Stimulated activated CD4-positive, alpha-beta T cell treated with anti-CD3 and anti-CD28 coated beads, Interleukin-1b, Interleukin-23, amount 100 ng/mL, for 4 hours (primary cell): ENCODE measurements at regions not wholly inside any gene's neighbourhood (a gene's known extent, or its start where the extent isn't known, plus 50 kb on each side); places are given as distances from the start of the nearest gene placed in this dataset.

Experiments
- DNase-seq, 2 donors: peaks; one replicate each; pipeline ENCODE4 v3.0.0-alpha.2; 2020; ENCODE audit warnings: low read depth in 2 of 2

DNA sequence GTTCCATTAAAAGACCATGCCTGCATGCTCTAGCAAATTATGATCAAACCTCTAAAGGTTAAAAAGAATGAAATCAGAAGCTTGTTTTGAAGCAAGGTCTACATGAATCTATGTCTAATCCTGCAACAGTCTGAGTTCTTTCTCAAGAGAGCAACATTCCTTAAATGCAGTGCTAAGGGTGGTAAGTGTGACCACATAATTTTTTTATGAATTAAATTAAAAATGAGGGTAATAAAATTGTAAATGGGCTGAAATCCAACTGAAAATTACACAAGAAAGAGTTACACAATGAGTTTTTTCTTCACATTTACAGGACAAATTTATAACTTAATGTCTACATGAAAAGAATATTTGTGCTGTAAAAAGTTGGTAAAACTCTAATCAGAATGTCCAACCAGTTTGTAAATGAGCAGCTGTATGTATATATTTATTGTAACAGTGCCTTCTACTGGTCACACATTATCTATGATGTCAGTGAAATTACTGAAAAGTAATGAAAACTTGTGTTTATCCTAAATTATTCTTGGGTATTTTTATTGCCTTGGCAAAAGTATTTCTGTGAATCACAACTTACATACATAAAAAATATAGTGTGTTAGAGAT lies 336.3 kb upstream of the PITX2 start:
- DNase-seq, result no peak

DNA sequence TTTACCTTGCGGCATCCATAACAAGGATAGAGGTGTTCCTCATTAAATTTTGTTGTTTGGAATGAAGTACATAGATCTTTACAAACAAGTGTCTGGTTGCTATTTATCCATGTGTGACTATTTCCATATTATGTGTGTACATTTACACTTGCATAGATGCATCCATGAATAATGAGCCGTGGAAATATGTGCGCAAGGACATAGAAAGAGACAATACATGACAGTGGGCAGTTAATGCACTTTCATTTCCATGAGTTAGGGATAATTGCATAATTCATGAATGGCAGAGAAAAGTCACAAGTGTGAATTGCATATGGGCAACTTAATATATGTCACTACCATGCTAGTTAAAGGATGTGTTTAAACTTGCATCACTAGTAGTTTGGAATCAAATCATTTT lies 338.2 kb upstream of the PITX2 start:
- no peak for DNase-seq

DNA sequence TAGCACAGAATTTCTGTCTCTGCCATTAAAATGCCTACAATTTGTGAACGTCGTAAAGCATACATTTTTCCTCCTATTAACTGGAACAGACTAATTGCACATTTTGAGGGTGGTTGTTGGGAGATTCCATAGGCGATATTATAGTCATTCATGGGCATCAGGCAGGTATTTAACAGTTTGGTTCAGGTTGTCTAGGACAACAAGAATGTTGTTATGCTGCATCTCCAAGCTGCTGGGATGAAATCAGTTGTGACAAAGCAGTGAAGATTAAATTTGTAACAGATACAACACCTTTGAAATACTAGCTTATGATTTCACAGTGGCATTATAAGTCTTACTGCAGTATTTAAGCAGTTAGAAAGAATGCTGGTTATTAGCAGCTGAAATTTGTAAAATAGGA lies 339.7 kb upstream of the PITX2 start:
- no peak for DNase-seq

DNA sequence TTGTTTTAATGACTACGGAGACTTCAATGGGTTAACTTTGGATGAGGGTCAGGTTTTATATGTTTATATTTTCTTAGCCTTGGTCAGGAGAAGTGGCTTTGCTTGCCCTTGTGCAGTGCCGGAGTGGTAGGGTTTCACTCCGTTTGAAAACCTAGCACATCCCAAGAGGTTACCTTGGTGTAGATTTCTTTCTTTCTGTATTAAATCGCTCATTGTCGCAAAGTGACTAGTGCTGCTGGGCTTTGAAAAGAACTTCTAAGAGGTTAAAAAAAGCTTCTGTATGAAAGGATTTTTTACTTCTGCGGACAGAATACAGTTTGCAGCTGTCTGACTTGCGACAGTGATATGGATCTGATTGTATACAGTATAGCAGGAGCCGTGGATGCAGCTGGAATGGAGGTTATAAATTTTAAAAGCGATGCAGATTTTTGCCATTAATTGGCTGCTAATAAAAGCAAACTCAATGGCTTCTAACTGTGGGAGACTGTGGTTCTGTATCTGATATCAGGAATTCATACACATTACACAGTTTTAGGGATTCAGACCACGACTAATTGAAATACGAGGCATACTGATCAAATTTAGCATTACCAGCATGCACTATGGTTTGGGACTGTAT lies 340.9 kb upstream of the PITX2 start:
- DNase-seq, result no peak

DNA sequence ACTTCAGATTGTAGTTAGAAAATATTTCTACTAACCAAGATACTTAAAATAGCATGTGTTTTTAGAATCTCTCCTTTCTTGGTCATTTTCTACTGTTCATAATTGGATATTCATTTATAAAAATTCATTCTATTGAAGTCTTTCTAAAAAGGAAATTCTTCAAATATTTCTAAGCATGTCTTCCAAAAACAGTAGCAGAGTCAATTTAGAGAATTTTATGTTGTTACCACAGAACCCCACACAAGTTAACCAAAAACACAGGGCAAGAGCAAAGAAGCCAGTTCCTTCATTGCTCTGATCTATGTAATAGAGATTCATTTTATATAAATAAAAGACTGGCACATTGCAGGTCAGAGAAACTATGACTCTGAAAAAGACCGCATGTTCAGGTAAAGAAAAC lies 345.1 kb upstream of the PITX2 start:
- no peak for DNase-seq

DNA sequence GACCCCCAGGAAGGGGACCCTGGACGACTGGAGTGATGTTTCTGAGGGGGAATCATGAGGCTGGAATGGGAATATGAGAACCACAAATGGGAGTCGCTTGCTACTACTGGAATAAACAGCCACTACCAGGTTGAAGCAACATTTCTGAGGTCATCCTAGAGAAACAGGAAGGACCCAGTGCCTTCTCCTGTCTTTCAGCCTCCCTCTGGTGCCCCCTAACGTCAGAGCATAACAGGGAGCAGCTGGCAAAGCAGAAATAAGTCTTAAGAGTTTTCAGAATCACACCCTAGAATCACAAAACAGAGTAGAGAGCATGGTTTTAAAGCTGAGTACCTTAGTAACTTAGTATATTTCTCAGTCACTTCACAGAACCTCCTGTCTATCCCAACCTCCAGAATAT lies 347.8 kb upstream of the PITX2 start:
- no peak for DNase-seq

DNA sequence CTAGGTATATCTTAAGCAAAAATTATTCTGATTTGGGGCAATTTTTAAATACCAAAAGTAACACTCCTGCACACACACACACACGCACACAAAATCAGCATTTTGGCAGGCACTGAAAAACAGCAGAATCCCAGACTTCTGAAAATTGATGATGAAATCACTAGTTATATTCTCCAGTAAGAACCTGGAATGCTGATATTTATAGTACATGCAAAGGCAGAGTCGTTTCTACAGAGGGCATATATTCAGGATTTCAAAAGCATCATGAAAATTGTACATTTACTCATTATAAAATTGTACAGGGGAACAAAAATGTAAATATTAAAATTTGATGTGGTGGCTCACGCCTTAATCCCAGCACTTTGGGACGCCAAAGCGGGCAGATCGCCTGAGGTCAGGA lies 352.5 kb upstream of the PITX2 start:
- no peak for DNase-seq

DNA sequence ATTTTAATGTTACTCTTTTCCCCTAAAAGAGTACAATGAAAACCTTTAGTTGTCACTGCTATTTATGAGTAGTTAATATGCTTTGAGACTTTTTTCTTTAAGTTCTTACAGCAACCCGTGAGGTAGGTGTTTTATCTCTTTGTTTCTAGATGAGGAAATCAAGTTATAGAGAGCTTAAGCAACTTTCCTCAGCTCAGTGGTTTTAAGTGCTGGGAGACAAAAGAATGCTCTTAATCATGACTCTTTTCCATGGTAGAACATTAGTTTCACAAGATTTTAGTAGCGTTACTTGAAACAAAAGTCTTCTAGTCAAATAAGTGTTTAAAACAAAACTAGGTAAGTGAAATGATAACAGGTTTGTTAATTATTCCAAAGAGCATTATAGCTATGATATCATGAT lies 354.7 kb upstream of the PITX2 start:
- DNase-seq, result no peak

DNA sequence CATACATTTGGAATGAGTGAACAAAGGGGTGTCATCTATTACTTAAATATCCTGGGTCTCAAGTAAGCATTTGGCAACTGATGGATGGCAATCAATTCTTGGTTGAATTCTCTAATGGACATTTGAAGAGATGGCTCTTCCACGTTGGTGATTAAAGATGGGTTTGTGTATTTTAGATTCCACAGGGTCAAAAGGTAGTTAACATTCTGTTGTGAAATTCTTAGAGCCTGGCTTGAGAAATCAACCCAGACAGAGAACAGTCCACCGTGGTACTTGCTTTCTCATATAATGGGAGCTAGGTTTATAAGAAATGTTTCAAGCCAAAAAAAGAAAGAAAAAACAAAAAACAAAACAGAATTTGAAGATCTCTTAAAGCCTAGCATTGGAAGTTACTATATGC lies 355.9 kb upstream of the PITX2 start:
- DNase-seq, result no peak

DNA sequence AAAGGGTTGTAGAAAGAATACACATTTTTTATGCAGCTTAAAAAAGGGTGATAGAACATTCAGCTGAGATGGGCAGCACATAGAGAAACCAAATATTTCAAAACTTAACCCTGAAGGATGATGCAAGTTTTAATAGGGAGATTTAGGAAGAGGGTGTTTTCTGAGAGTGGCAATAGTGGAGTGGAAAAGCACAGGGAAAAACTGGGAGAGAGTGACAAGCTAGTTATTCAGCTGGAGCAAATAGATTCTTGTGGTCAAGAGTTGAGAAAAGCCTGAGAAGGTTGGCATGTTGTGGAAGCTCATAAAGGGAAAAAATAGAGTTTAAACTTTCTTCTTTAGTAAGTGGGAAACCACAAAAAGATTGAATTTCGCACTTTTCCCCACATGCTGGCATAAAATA lies 359.6 kb upstream of the PITX2 start:
- DNase-seq, result no peak

DNA sequence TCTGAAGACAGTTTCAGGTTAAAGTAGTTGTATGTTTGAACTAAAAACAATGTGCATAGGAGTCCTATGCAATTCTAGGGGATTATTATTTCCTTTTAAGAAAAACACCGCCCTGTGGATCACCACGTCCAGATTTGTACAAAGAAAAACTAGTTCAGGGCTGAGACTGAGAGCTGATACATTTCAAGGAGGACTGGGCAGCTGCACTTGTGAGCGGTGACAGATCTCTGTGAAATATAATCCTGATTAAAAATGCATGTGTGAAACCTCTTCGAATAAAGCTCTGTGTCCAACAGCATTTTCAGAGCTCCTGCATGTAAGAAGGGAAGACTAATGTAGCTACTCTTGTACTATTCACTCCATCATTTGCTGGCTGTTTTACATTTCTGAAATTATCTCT lies 365.8 kb upstream of the PITX2 start:
- DNase-seq, result no peak

DNA sequence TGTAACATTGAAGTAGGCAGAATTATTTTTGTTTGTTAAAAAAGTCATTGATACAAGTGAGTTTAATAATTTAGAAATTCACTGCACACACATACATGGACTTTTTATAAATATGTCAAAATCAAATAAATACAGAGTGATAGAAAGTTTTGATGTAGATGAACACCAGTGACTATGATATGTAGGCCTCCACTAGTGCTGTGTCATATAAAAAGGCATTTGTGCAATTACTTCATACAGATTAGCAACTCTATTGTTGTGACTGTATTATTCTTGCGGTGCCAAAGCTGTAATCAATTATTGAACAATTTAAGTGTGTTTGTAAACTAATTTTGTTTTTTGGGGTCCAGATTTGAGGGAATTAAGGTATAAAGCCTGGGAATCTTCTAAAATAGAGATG lies 366.2 kb upstream of the PITX2 start:
- DNase-seq, result no peak

DNA sequence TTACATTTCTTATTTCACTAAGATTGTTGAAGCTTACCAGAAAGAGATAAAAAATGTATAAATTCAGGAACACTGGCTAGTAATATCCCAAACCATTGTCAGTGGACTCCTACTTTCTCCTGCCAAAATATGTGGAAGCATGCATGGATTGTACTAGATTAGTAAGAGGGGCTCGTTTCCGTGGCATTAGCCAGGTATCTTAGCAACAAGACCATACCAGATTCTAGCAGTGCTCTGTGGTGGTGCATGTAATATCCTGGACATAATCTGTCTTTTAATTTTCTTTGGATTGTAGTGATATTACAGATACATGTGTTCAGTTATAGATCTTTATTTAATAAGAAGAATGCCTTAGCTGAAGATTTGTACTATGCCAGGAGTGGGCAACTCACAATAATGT lies 371.9 kb upstream of the PITX2 start:
- DNase-seq, result no peak

DNA sequence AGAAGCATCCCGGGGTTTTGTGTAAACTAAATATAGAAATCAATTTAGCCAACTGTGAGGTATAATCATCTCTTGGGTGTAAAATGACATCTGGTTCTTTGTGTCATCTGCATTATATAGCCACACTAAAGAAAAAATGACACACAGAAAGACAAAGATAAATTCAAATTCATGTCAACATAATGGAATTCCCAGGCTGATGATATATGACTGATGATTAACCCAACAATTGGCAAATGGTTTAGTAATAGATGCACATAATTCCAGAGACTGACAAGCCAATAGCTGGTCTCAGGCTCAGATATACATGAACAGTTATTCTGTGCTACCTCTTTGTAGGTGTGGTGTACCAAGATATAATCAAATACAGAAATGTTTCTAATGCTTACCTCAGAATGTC lies 375.4 kb upstream of the PITX2 start:
- no peak for DNase-seq

DNA sequence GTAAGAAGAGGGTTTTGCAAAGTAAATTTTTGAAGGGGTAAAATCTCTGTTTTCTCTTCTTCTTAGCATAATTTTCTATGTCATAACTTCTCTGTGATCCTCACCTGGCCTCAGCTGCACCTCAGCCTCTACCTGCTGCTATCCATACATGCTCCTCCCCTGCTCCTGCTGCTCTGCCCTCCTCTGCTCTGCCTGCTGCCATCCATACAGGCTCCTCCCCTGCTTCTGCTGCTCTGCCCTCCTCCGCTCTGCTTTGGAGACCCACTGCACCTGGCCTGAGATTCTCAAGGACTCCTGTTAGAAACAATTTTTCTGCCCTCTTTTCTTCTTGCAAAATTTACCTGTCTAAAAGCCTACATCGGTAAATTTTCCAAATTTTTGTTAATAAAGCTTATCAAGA lies 388.6 kb upstream of the PITX2 start:
- DNase-seq, result no peak

DNA sequence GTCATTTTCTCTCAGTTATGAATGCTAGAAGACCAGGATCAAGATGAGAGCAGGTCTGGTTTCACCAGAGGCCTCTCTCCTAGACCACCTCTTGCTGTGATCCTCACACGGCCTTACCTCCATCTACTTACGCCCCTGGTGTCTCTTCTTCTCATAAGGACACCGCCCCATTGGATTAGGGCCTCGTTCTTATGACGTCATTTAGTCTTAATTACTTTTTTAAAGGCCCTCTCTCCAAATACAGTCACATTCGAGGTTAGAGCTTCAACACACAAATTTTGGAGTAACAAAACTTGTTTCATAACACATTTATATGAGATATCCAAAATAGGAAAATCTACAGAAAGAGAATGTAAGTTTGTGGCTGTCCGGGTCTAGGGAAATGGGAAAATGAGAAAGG lies 391.0 kb upstream of the PITX2 start:
- DNase-seq, result no peak

DNA sequence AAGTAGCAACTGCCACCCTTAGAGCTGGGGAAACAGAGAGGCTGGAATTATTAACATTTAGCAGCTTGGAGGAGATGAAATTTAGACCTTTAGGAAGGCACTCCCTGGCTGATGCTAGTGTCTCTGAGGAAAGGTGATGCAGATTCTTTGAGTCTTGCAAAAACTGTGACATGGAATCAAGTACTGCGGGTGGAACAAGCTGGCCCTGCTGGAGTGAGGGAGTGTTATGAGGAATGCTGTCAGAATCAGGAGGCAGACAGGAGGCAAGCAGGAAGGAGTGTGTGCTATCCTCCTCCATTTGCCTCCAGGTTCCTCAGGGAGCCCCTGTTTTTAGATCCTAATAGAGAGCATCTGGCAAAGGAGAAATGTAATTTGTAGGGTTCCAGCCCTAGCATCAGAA lies 391.7 kb upstream of the PITX2 start:
- DNase-seq, result no peak

DNA sequence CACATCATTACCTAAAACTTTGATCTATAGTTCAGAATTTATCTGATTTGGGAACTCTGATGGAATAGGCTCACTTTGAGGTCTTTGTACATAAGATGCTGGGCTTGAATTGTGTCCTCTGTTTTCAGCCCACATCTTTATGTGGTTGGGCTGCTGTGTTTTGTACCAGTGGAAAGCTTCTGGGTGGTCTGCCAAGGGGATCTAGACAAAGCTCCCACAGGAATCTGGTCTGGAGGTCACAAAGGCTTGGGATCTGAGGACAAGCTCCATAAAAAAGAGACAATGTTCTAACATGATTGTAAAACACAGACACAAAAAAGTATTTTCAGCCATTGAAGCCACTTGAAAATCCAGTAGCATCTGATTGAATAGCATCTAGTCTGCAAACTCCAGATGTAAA lies 393.5 kb upstream of the PITX2 start:
- no peak for DNase-seq

DNA sequence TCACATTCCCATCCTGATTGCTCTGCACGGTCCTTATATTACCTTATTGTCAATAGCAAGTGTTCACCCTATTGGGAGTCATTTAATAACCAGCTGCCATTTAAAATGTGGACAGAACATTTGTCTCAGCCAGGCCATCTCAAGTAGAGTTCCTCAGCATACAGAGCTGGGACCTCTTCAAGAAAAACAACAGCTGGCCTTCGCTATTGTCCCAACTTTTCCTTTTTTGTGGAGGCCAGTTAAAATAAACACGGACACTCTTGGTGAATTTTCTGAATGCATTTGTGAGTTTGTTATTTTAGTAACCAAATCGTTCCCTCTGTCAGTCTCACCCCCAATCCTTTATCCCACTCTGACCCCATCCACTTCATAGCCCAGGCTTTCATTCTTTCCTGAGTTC lies 395.3 kb upstream of the PITX2 start:
- no peak for DNase-seq

DNA sequence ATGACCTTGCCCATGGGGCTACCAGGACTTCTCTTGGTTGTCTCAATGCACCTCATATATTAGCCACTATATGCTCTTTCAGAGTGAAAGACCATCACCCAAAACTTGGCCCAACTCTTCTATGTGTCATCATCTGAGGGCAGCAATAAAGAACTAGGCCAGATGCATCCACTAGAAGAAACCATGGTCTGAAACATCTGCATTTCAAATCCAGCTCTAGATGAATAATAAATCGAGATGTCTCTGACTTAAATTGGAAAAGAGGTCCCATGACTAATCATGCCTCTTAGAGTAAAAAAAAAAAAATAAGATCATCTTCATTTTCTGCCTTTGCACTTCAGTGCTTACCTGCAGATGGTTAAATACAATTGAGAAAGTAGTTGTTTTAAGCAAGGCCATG lies 397.6 kb upstream of the PITX2 start:
- DNase-seq, result no peak

DNA sequence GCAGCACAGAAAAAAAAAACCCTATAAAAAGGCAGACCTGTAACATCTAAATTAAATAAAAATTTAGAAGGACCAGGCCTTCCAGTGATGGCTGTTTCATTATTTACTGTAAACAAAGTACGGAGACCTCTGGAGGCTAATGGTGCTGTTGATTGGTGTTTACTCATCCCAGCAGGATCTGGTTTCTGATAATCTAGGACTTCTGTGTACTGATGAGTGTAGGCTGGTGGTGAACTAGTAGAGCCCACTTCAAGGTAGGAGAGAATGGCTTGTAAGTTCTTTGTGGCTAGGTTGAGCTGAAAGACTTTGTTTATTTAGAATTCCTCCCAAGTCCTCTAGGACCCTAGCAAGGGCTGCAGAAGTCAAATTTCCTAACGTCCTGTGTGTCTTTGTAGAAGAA lies 398.1 kb upstream of the PITX2 start:
- no peak for DNase-seq

DNA sequence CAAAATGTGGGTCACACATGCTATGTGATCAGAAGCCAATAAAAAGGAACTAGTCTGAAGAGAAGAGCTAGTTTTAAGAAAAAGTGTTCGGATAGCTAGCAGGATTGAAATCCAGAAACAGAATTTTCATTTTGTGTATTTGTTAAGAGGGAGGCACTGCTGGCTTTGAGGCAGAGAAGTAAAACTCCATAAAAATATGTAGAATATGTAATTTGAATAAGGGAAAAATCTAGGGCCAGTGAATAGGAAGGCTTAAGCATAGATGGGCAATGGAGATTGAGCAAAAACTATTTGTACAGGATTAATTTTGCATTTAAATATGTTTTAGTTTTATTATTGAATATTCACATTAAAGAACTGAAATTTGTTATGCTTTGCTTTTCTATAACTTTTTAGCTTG lies 399.9 kb upstream of the PITX2 start:
- no peak for DNase-seq

DNA sequence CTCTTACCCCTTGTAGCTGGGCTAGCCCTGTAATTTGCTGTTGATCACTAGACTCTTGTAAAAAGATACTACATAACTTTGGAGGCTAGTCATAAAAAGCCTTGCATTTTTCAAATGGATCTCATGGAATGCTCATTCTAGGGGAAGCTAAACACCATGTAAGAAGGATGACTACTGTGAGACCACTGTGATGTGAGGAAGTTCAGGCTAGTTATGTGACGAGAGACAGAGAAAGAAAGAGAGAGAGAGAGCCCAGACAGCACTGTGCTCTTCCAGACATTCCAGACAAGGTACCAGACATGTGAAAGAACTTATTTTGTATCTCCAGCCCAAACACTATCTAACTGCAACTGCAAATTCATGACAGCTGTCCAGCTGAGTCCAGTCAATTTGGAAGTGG lies 404.6 kb upstream of the PITX2 start:
- DNase-seq, result no peak

DNA sequence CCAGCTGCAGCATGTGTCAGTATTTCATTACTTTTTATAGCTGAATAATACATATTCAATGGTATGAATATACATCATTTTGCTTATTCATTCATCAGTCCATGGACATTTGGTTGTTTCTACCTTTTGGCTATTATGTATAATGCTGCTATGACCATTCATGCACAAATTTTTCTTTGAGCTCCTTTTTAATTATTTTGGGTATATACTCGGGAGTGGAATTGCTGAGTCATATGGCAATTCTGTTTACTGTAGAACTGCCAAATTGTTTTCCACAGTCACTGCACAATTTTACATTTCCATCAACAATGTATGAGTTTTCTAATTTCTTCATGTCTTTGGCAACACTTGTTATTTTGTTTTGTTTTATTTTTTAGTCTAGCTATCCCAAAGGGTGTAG lies 405.9 kb upstream of the PITX2 start:
- DNase-seq, result no peak
